ENCODE measurements at regions not wholly inside any gene's neighbourhood (a gene's known extent, or its start where the extent isn't known, plus 50 kb on each side); places are given as distances from the start of the nearest gene placed in this dataset.

GRCh38 chr9:31445960-31446359 lies 938.5 kb upstream of the ACO1 start (continued):
- no peak for TF ChIP-seq CTCF (IDR thresholded peaks at IDR 0.05; ENCODE audit: control extremely low read depth in 1 of 3, insufficient read depth in 1 of 3, low read depth in 1 of 3, low read length in 3 of 3)
- TF ChIP-seq SP4 (IDR thresholded peaks at IDR 0.05; ENCODE audit: low read length), result no peak
